Spleen (tissue), 7 donors: ENCODE measurements at regions not wholly inside any gene's neighbourhood (a gene's known extent, or its start where the extent isn't known, plus 50 kb on each side); places are given as distances from the start of the nearest gene placed in this dataset.

Experiments
- POLR2A ChIP-seq, 3 donors: fragments of 450-650 bp; IDR thresholded peaks; one replicate each; pipeline ENCODE4 v1.5.1; 2017; ENCODE audit warnings: antibody characterized with exemption in 3 of 3, mild to moderate bottlenecking in 1 of 3
- TF ChIP-seq, protein P1 (sequence below), 11 experiments: fragments of 200-600 bp in 7 of 11; fragments of 450-650 bp in 4 of 11; sonication (generic) in 4 of 11; IDR thresholded peaks in 8 of 11; conservative IDR thresholded peaks in 3 of 11; 1 replicate in 7 of 11; 2 replicates in 4 of 11; pipeline versions ENCODE4 v1.4.0 to v1.8.0; 2016 to 2021; ENCODE audit warnings: antibody characterized with exemption in 11 of 11, inconsistent platforms in 4 of 11, mild to moderate bottlenecking in 1 of 11
- donor health status: DM: no; HTN: no; CAD: no; lungs with moderate emphysema.
- donor health status: DM: no; HTN: no; CAD: no.
- donor health status: DM: no; HTN: no; CAD: no.

DNA sequence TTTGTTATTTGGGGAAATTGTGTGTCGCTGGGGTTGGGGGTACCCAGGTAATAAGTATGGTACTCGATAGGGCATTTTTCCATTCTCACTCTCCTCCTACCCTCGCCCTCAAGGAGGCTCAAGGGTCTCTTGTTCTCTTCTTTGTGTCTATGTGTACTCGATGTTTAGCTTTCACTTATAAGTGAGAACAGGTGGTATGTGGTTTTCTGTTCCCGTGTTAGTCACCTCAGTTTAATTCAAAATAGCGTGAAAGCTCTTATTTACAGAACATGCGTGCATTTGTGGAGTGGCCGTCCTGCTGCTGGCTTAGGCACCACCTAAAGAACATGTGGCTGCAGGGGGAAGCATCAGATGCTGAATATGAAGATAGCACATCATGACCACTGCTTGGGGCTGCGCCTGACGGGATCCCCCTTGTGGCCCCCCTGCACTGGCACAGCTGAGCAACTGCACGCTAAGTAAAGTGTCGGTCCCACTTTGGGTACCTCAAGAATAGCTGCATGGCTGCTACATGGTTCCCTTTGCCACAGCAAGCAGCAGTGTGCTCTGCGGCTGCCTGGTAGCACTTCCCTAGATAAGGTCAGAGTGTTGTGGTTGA is 569.0 kb downstream of the DCDC2C start:
- TF ChIP-seq, protein P1, sequence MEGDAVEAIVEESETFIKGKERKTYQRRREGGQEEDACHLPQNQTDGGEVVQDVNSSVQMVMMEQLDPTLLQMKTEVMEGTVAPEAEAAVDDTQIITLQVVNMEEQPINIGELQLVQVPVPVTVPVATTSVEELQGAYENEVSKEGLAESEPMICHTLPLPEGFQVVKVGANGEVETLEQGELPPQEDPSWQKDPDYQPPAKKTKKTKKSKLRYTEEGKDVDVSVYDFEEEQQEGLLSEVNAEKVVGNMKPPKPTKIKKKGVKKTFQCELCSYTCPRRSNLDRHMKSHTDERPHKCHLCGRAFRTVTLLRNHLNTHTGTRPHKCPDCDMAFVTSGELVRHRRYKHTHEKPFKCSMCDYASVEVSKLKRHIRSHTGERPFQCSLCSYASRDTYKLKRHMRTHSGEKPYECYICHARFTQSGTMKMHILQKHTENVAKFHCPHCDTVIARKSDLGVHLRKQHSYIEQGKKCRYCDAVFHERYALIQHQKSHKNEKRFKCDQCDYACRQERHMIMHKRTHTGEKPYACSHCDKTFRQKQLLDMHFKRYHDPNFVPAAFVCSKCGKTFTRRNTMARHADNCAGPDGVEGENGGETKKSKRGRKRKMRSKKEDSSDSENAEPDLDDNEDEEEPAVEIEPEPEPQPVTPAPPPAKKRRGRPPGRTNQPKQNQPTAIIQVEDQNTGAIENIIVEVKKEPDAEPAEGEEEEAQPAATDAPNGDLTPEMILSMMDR (IDR thresholded peaks at IDR 0.05 in 8 of 11, conservative IDR thresholded peaks at IDR 0.05 in 3 of 11), result no peak
- no peak for TF ChIP-seq POLR2A (IDR thresholded peaks at IDR 0.05)
